SK-N-SH (cell line): ENCODE measurements at regions not wholly inside any gene's neighbourhood (a gene's known extent, or its start where the extent isn't known, plus 50 kb on each side); places are given as distances from the start of the nearest gene placed in this dataset.

Experiments
- CTCF ChIP-seq: fragments of 200-600 bp; sonication (generic); IDR thresholded peaks from 2 replicates; pipeline ENCODE4 v1.6.1; 2017; ENCODE audit warnings: antibody characterized with exemption, mild to moderate bottlenecking, moderate library complexity
- FOXJ3 ChIP-seq: sonication (generic); formaldehyde crosslinking; IDR thresholded peaks from 2 replicates; pipeline ENCODE4 v1.5.1; 2020; ENCODE audit warnings: mild to moderate bottlenecking, missing genetic modification reagents
- GABPA ChIP-seq: IDR thresholded peaks from 2 replicates; pipeline ENCODE4 v1.4.0; 2012; ENCODE audit warnings: low read depth, mild to moderate bottlenecking
- GATA2 ChIP-seq: sonication (generic); formaldehyde crosslinking; IDR thresholded peaks from 2 replicates; pipeline ENCODE4 v1.5.0; 2020; ENCODE audit warnings: mild to moderate bottlenecking, missing genetic modification reagents
- JUND ChIP-seq: IDR thresholded peaks from 2 replicates; pipeline ENCODE4 v1.4.0; 2012
- MEF2A ChIP-seq: IDR thresholded peaks from 2 replicates; pipeline ENCODE4 v1.4.0; 2012; ENCODE audit warnings: low read depth, borderline replicate concordance
- MXI1 ChIP-seq: IDR thresholded peaks from 2 replicates; pipeline ENCODE4 v1.6.1; 2012; ENCODE audit warnings: mild to moderate bottlenecking, low read depth, low read length, improper control_type of control experiment
- REST ChIP-seq: IDR thresholded peaks from 2 replicates; pipeline ENCODE4 v1.6.1; 2012; ENCODE audit warnings: mild to moderate bottlenecking, low read depth, low read length, moderate library complexity
- USF2 ChIP-seq: fragments of 150-350 bp; IDR thresholded peaks from 2 replicates; pipeline ENCODE4 v1.6.1; 2017; ENCODE audit warnings: antibody characterized with exemption, low read length, low read depth, borderline replicate concordance
- ZBTB33 ChIP-seq: IDR thresholded peaks from 2 replicates; pipeline ENCODE4 v1.4.0; 2012; ENCODE audit warnings: low read depth, borderline replicate concordance

- TF ChIP-seq CTCF: no peak
- no peak for TF ChIP-seq GATA2
- TF ChIP-seq REST: no peak
- TF ChIP-seq JUND: no peak
- no peak for TF ChIP-seq MEF2A
- TF ChIP-seq FOXJ3 (CRISPR knock-in tag): no peak
- TF ChIP-seq USF2: no peak
- no peak for TF ChIP-seq MXI1
- no peak for TF ChIP-seq GABPA
- TF ChIP-seq ZBTB33: no peak
These were observed 77.2 kb upstream of the PABPC3 start for GRCh38 chr13:25018729-25019115.
